TTC549 (cell line): ENCODE measurements at regions not wholly inside any gene's neighbourhood (a gene's known extent, or its start where the extent isn't known, plus 50 kb on each side); places are given as distances from the start of the nearest gene placed in this dataset.

ENCODE experiments used
- FAIRE-seq: peaks from 2 replicates; lab custom pipeline; 2012; peaks lifted over from hg19 to GRCh38; lab: Jason Lieb, UNC

- no peak for FAIRE-seq
Observed at GRCh38 chr10:57786331-57786730, 481.4 kb downstream of the IPMK start.

- FAIRE-seq = no peak
Observed at GRCh38 chr10:57785546-57785945, 482.1 kb downstream of the IPMK start.

GRCh38 chr10:57785068-57785467 lies 482.6 kb downstream of the IPMK start:
- FAIRE-seq = no peak

- no peak for FAIRE-seq
Observed at GRCh38 chr10:57776688-57777432, 490.8 kb downstream of the IPMK start.

GRCh38 chr10:57775250-57775649 lies 492.4 kb downstream of the IPMK start:
- FAIRE-seq = no peak

- no peak for FAIRE-seq
Observed at GRCh38 chr10:57769298-57769697, 498.4 kb downstream of the IPMK start.

GRCh38 chr10:57759777-57760176 lies 507.9 kb downstream of the IPMK start:
- no peak for FAIRE-seq

- FAIRE-seq = no peak
Observed at GRCh38 chr10:57754803-57755202, 512.9 kb downstream of the IPMK start.

GRCh38 chr10:57743711-57744110 lies 524.0 kb downstream of the IPMK start:
- no peak for FAIRE-seq

GRCh38 chr10:57741751-57742150 lies 525.9 kb downstream of the IPMK start:
- FAIRE-seq = no peak

- FAIRE-seq = no peak
Observed at GRCh38 chr10:57723305-57723704, 544.4 kb downstream of the IPMK start.

GRCh38 chr10:57716884-57717283 lies 550.8 kb downstream of the IPMK start:
- FAIRE-seq = no peak

- FAIRE-seq = no peak
Observed at GRCh38 chr10:57715233-57715632, 552.5 kb downstream of the IPMK start.

- no peak for FAIRE-seq
Observed at GRCh38 chr10:57707300-57707658, 560.4 kb downstream of the IPMK start.

- FAIRE-seq = no peak
Observed at GRCh38 chr10:57706576-57707299, 561.0 kb downstream of the IPMK start.

GRCh38 chr10:57706016-57706415 lies 561.7 kb downstream of the IPMK start:
- FAIRE-seq = no peak

GRCh38 chr10:57699944-57700343 lies 567.8 kb downstream of the IPMK start:
- no peak for FAIRE-seq

- FAIRE-seq = no peak
Observed at GRCh38 chr10:57696641-57697040, 571.1 kb downstream of the IPMK start.

GRCh38 chr10:57694956-57695608 lies 572.6 kb downstream of the IPMK start:
- FAIRE-seq = no peak

GRCh38 chr10:57692255-57692980 lies 575.3 kb downstream of the IPMK start:
- no peak for FAIRE-seq

- FAIRE-seq = no peak
Observed at GRCh38 chr10:57689596-57690297, 577.9 kb downstream of the IPMK start.

- FAIRE-seq = no peak
Observed at GRCh38 chr10:57679916-57680315, 587.8 kb downstream of the IPMK start.
